Naive thymus-derived CD4-positive, alpha-beta T cell (primary cell): ENCODE measurements at regions not wholly inside any gene's neighbourhood (a gene's known extent, or its start where the extent isn't known, plus 50 kb on each side); places are given as distances from the start of the nearest gene placed in this dataset.
"Not testable (repeated sequence)": the region's sequence is repeated elsewhere in the genome, so short reads cannot be mapped to it uniquely, and the experiment has no call there.

Source experiments
- ATAC-seq: fragments of 150-1000 bp; cut with Tn5 transposase; 2 replicates; pipeline ENCODE4 v1.10.0; 2021; ENCODE audit warnings: mild to moderate bottlenecking, moderate library complexity
- CTCF ChIA-PET: fragments of 350-600 bp; sonication (Branson Sonifier 250); formaldehyde crosslinking; loops from one replicate; lab custom pipeline; 2021; ENCODE audit warnings: antibody characterized with exemption; lab: Charles Lee
- POLR2A ChIA-PET: fragments of 350-600 bp; sonication (Branson Sonifier 250); formaldehyde crosslinking; loops from one replicate; lab custom pipeline; 2021; ENCODE audit warnings: antibody characterized with exemption, inconsistent platforms; lab: Charles Lee
- DNase-seq, 9 donors: peaks; one replicate each; pipeline versions ENCODE4 v3.0.0 to v3.0.0-alpha.2; 2020 to 2022; ENCODE audit warnings: mixed read lengths in 1 of 9
- H3K27ac ChIP-seq: one replicate; pipeline ENCODE4 v1.7.0; 2013; ENCODE audit warnings: mild to moderate bottlenecking, low read depth, low read length, moderate library complexity
- H3K27me3 ChIP-seq, 2 donors: one replicate each; pipeline ENCODE4 v1.7.0; 2013; ENCODE audit warnings: low read length in 2 of 2, mild to moderate bottlenecking in 2 of 2, moderate library complexity in 2 of 2; ENCODE audit not compliant: control insufficient read depth in 2 of 2, insufficient read depth in 2 of 2
- H3K36me3 ChIP-seq, 3 experiments: 1 replicate in 2 of 3; 2 replicates in 1 of 3; pipeline ENCODE4 v1.7.0; 2013; ENCODE audit warnings: low read length in 3 of 3, mild to moderate bottlenecking in 3 of 3, moderate library complexity in 1 of 3; ENCODE audit not compliant: insufficient read depth in 3 of 3, control insufficient read depth in 2 of 3
- H3K4me1 ChIP-seq, 2 donors: one replicate each; pipeline ENCODE4 v1.7.0; 2013; ENCODE audit warnings: low read length in 2 of 2, mild to moderate bottlenecking in 2 of 2, moderate library complexity in 1 of 2; ENCODE audit not compliant: control insufficient read depth in 2 of 2, insufficient read depth in 2 of 2
- H3K4me3 ChIP-seq: 2 replicates; pipeline ENCODE4 v1.7.0; 2013; ENCODE audit warnings: mild to moderate bottlenecking, low read length
- H3K9me3 ChIP-seq, 3 experiments: 1 replicate in 2 of 3; 2 replicates in 1 of 3; pipeline ENCODE4 v1.7.0; 2013; ENCODE audit warnings: low read length in 3 of 3; ENCODE audit not compliant: control insufficient read depth in 2 of 3
- H3K27ac Mint-ChIP-seq, 9 donors: one replicate each; pipeline ENCODE4 v1.8.0; 2020 to 2022; ENCODE audit warnings: mixed read lengths in 9 of 9, mild to moderate bottlenecking in 8 of 9, moderate library complexity in 5 of 9, inconsistent platforms in 2 of 9
- H3K27me3 Mint-ChIP-seq, 5 donors: one replicate each; pipeline ENCODE4 v1.8.0; 2021 to 2022; ENCODE audit warnings: mixed read lengths in 5 of 5, mild to moderate bottlenecking in 1 of 5
- H3K36me3 Mint-ChIP-seq, 5 donors: one replicate each; pipeline ENCODE4 v1.8.0; 2020 to 2022; ENCODE audit warnings: mixed read lengths in 5 of 5, mild to moderate bottlenecking in 3 of 5, inconsistent platforms in 1 of 5
- H3K4me1 Mint-ChIP-seq, 7 donors: one replicate each; pipeline ENCODE4 v1.8.0; 2020 to 2022; ENCODE audit warnings: mixed read lengths in 7 of 7, mild to moderate bottlenecking in 3 of 7, inconsistent platforms in 1 of 7
- H3K4me3 Mint-ChIP-seq, 10 donors: one replicate each; pipeline ENCODE4 v1.8.0; 2020 to 2022; ENCODE audit warnings: mild to moderate bottlenecking in 10 of 10, mixed read lengths in 10 of 10, moderate library complexity in 6 of 10, inconsistent platforms in 2 of 10
- H3K9me3 Mint-ChIP-seq, 11 donors: one replicate each; pipeline ENCODE4 v1.8.0; 2020 to 2022; ENCODE audit warnings: mixed read lengths in 11 of 11, mild to moderate bottlenecking in 4 of 11, inconsistent platforms in 1 of 11, moderate library complexity in 1 of 11
- intact Hi-C, 2 donors: fragments of 100-400 bp; cut with micrococcal nuclease; formaldehyde crosslinking; loops; one replicate each; pipeline ENCODE4 v1.15.1; 2023

DNA sequence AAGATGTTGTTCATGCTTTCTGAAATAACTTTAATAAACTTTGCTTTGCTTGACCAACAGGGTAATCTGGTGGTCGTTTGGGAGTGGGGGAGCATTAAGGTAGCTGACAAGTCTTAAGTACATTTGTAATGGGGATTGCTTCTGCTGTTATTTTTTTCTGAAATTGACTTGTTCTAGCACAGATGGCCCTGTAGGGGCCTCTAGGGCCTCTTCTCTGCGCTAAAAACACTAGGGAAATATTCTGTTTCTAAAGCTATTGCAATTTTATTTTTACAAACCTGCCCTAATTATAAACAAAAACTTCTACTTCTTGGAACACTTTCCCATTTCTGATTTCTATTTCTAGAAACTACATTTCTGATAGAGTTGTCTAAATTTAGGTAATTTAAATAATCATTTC, 191.3 kb upstream of the KCNJ3 start:
- Mint-ChIP-seq H3K36me3 (no peaks in the 10 kb centered on the region), H3K4me3 (no peak overlapping the region), H3K27me3 (no peaks in the 10 kb centered on the region), H3K4me1 (peaks cover 0 to 5% (median 0%) of the 10 kb centered on the region in 7 donors), H3K9me3 (peaks cover 0 to 11% (median 4%) of the 10 kb centered on the region in 11 donors), H3K27ac (no peak overlapping the region)
- no peak for DNase-seq
- Histone ChIP-seq H3K9me3 (no peaks in the 10 kb centered on the region), H3K36me3 (no peaks in the 10 kb centered on the region), H3K27me3 (no peaks in the 10 kb centered on the region), H3K4me3 (no peak overlapping the region), H3K4me1 (no peaks in the 10 kb centered on the region), H3K27ac (no peak overlapping the region)
- no peak for ATAC-seq
- CTCF ChIA-PET = no interaction called here
- POLR2A ChIA-PET = no interaction called here
- intact Hi-C loops = no loop called here

DNA sequence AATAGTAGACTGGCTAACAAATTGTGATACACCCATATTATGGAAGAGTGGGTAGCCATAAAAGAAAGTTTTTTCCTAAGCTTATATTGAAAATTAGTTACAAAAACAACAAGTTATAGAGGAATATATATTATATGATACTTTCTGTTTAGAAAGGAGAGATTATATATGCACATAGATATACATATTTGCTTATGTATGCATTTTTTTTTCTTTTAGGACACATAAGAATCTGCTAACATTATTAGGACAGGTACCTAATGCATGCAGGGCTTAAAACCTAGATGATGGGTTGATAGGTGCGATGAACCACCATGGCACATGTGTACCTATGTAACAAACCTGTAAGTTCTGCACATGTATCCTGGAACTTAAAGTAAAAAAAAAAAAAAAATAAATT, 179.6 kb upstream of the KCNJ3 start:
- no peaks in the 10 kb centered on the region for H3K4me1 ChIP-seq
- no peak overlapping the region for H3K27ac Mint-ChIP-seq
- H3K36me3 ChIP-seq = no peaks in the 10 kb centered on the region
- intact Hi-C loops = no loop called here
- H3K4me3 ChIP-seq = no peak overlapping the region
- H3K4me1 Mint-ChIP-seq = no peaks in the 10 kb centered on the region
- no peak for ATAC-seq
- no peaks in the 10 kb centered on the region for H3K27me3 ChIP-seq
- no peak for DNase-seq
- no peak overlapping the region for H3K27ac ChIP-seq
- no peaks in the 10 kb centered on the region for H3K9me3 ChIP-seq
- ChIA-PET CTCF (no interaction called here), POLR2A (no interaction called here)
- no peaks in the 10 kb centered on the region for H3K27me3 Mint-ChIP-seq
- no peak overlapping the region for H3K4me3 Mint-ChIP-seq
- no peaks in the 10 kb centered on the region for H3K36me3 Mint-ChIP-seq
- peaks cover 0 to 30% (median 0%) of the 10 kb centered on the region in 11 donors for H3K9me3 Mint-ChIP-seq

DNA sequence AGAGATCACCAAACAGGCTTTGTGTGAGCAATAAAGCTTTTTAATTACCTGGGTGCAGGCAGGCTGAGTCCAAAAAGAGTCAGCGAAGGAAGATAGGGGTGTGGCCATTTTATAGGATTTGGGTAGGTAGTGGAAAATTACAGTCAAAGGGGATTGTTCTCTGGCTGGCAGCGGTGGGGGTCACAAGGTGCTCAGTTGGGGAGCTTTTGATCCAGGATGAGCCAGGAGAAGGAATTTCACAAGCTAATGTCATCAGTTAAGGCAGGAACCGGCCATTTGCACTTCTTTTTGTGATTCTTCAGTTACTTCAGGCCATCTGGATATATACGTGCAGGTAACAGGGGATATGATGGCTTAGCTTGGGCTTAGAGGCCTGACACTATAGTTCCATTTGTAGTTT, 177.5 kb upstream of the KCNJ3 start:
- H3K27ac ChIP-seq, H3K36me3 ChIP-seq, DNase-seq, H3K4me3 Mint-ChIP-seq, H3K4me1 ChIP-seq, H3K36me3 Mint-ChIP-seq, POLR2A ChIA-PET, intact Hi-C loops, H3K27me3 ChIP-seq, H3K27ac Mint-ChIP-seq, H3K4me3 ChIP-seq, H3K9me3 ChIP-seq, ATAC-seq, H3K4me1 Mint-ChIP-seq, H3K27me3 Mint-ChIP-seq: not testable (repeated sequence)
- CTCF ChIA-PET = interaction anchor here (0.7 kb wide), 1 partner anchor 13 kb away, joined by 3 read pairs; no protein-coding TSS in a partner anchor
- peaks cover 0 to 34% (median 0%) of the 10 kb centered on the region in 11 donors for H3K9me3 Mint-ChIP-seq

DNA sequence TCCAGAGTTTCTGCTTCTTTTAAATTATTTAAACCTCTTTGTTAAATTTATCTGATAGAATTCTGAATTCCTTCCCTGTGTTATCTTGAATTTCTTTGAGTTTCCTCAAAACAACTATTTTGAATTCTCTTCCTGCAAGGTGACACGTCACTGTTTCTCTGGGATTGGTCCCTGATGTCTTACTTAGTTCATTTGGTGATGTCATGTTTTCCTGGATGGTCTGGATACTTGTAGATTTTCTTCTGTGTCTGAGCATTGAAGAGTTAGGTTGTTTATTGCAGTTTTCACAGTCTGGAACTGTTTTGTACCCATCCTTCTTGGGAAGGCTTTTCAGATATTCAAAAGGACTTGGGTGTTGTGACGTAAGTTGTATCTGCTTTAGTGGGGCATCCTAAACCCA, 172.3 kb upstream of the KCNJ3 start:
- Mint-ChIP-seq H3K4me3 (no peak overlapping the region), H3K36me3 (no peaks in the 10 kb centered on the region), H3K4me1 (no peaks in the 10 kb centered on the region), H3K9me3 (peaks cover 0 to 32% (median 0%) of the 10 kb centered on the region in 11 donors), H3K27me3 (no peaks in the 10 kb centered on the region), H3K27ac (no peak overlapping the region)
- no peak for ATAC-seq
- no peaks in the 10 kb centered on the region for H3K9me3 ChIP-seq
- H3K4me1 ChIP-seq = no peaks in the 10 kb centered on the region
- intact Hi-C loops = no loop called here
- H3K36me3 ChIP-seq = no peaks in the 10 kb centered on the region
- ChIA-PET CTCF (no interaction called here), POLR2A (no interaction called here)
- no peak overlapping the region for H3K4me3 ChIP-seq
- no peaks in the 10 kb centered on the region for H3K27me3 ChIP-seq
- H3K27ac ChIP-seq = no peak overlapping the region
- no peak for DNase-seq

DNA sequence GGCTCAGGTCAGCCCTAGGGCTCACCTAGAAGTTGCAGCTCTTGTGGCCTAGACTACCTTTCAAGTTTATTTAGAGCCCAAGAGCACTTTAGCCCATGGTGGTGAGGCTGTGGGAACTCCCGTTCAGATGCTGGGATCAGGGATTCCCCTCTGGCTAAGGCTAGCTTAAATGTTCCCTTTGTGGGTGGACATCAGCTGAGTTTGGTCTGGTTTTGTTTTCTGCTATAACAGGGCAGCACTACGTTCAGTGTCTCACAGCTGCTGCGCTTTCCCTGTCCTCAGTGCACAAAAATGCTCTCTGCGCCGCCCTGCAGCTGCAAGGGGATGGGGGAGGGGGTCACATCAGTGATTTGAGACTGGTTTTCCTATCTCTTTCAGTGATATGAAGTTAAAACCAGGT, 170.5 kb upstream of the KCNJ3 start:
- H3K4me3 ChIP-seq = no peak overlapping the region
- POLR2A ChIA-PET = no interaction called here
- no peak overlapping the region for H3K27ac ChIP-seq
- H3K4me1 ChIP-seq = no peaks in the 10 kb centered on the region
- H3K27ac Mint-ChIP-seq = no peak overlapping the region
- DNase-seq (no peak), ATAC-seq (no peak)
- H3K27me3 Mint-ChIP-seq = no peaks in the 10 kb centered on the region
- no peak overlapping the region for H3K4me3 Mint-ChIP-seq
- H3K36me3 Mint-ChIP-seq = no peaks in the 10 kb centered on the region
- H3K36me3 ChIP-seq = no peaks in the 10 kb centered on the region
- H3K4me1 Mint-ChIP-seq = no peaks in the 10 kb centered on the region
- no peaks in the 10 kb centered on the region for H3K9me3 ChIP-seq
- intact Hi-C loops = no loop called here
- CTCF ChIA-PET = no interaction called here
- peaks cover 0 to 21% (median 0%) of the 10 kb centered on the region in 11 donors for H3K9me3 Mint-ChIP-seq
- no peaks in the 10 kb centered on the region for H3K27me3 ChIP-seq

DNA sequence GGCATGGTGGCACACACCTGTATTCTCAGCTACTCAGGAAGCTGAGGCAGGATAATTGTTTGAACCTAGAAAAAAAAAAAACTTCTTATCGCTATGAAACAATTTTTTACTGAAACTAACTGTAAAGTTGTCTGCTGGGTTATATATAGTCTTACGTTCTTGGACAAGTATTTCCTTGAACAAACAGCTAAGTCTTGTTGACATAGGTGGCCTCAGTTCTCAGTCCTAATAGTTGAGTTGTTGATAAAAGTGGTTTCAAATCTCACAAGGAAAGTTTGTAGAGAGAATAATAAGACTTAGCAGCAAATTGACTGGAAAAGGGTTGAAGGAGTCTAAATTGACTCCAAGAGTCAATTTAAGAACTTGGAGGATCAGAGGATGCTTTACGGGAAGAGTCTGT, 166.5 kb upstream of the KCNJ3 start:
- intact Hi-C loops = no loop called here
- ATAC-seq (no peak), DNase-seq (no peak)
- Mint-ChIP-seq H3K4me3 (no peak overlapping the region), H3K36me3 (no peaks in the 10 kb centered on the region), H3K27me3 (no peaks in the 10 kb centered on the region), H3K9me3 (peaks cover 0 to 10% (median 0%) of the 10 kb centered on the region in 11 donors), H3K4me1 (no peaks in the 10 kb centered on the region), H3K27ac (no peak overlapping the region)
- Histone ChIP-seq H3K4me3 (no peak overlapping the region), H3K9me3 (no peaks in the 10 kb centered on the region), H3K4me1 (no peaks in the 10 kb centered on the region), H3K27me3 (no peaks in the 10 kb centered on the region), H3K27ac (no peak overlapping the region), H3K36me3 (no peaks in the 10 kb centered on the region)
- POLR2A ChIA-PET = no interaction called here
- CTCF ChIA-PET = no interaction called here

DNA sequence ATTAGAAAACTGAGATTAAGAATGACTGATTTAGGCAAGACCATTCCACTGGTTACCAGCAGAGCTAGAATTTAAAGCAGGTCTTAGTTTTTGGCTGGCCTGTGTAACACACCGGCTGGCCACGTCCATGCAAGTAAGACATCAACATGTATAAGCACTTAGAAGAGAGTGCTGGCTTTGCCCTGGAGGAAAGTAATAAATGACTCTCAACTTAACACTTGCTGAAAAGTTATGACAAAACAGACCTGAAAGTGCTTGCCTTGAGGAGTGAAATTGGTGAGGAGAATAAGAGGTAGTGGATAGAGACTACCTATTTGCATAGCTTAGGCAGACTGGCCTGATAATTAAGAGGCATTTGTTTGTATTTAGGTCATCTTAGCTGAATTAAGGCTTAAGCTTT, 165.7 kb upstream of the KCNJ3 start:
- Histone ChIP-seq H3K9me3 (no peaks in the 10 kb centered on the region), H3K27me3 (no peaks in the 10 kb centered on the region), H3K4me1 (no peaks in the 10 kb centered on the region), H3K27ac (no peak overlapping the region), H3K36me3 (no peaks in the 10 kb centered on the region), H3K4me3 (no peak overlapping the region)
- ATAC-seq (no peak), DNase-seq (no peak)
- H3K36me3 Mint-ChIP-seq = no peaks in the 10 kb centered on the region
- H3K9me3 Mint-ChIP-seq = peaks cover 0 to 10% (median 0%) of the 10 kb centered on the region in 11 donors
- no peak overlapping the region for H3K27ac Mint-ChIP-seq
- H3K27me3 Mint-ChIP-seq = no peaks in the 10 kb centered on the region
- CTCF ChIA-PET = no interaction called here
- no peaks in the 10 kb centered on the region for H3K4me1 Mint-ChIP-seq
- POLR2A ChIA-PET = no interaction called here
- no peak overlapping the region for H3K4me3 Mint-ChIP-seq
- intact Hi-C loops = no loop called here
